Astrocyte of the cerebellum (primary cell): ENCODE measurements at regions not wholly inside any gene's neighbourhood (a gene's known extent, or its start where the extent isn't known, plus 50 kb on each side); places are given as distances from the start of the nearest gene placed in this dataset.

ENCODE experiments used
- DNase-seq: peaks from one replicate; pipeline ENCODE4 v3.0.0-alpha.2; 2011; ENCODE audit warnings: low read depth
- H3K4me3 ChIP-seq: 2 replicates; pipeline ENCODE4 v1.5.1; 2011; ENCODE audit warnings: mild to moderate bottlenecking, low read depth, low read length, moderate library complexity
- CTCF ChIP-seq: IDR thresholded peaks from 2 replicates; pipeline ENCODE4 v1.5.1; 2012; ENCODE audit warnings: low read length, low read depth, moderate library complexity, mild to moderate bottlenecking; ENCODE audit errors: missing control alignments
- in situ Hi-C: cut with HindIII; loops from 2 replicates; pipeline ENCODE4 v1.10.0; 2017; ENCODE audit warnings: low sequenced_read_pairs

- no peak for TF ChIP-seq CTCF
- in situ Hi-C loops = no loop called here
- H3K4me3 ChIP-seq = no peak overlapping the region
- DNase-seq = no peak
Measured at GRCh38 chr3:30288830-30289229, 317.6 kb upstream of the TGFBR2 start.

GRCh38 chr3:30289324-30289723 is 317.1 kb upstream of the TGFBR2 start:
- in situ Hi-C loops = no loop called here
- no peak for TF ChIP-seq CTCF
- DNase-seq = no peak
- no peak overlapping the region for H3K4me3 ChIP-seq

- no peak overlapping the region for H3K4me3 ChIP-seq
- in situ Hi-C loops = no loop called here
- no peak for TF ChIP-seq CTCF
- DNase-seq = peak; percentile 19
Measured at GRCh38 chr3:30289766-30290165, 316.6 kb upstream of the TGFBR2 start.

- H3K4me3 ChIP-seq = no peak overlapping the region
- no peak for DNase-seq
Measured at GRCh38 chr3:30290479-30290878, 315.9 kb upstream of the TGFBR2 start.

GRCh38 chr3:30292192-30292893 is 314.1 kb upstream of the TGFBR2 start:
- in situ Hi-C loops = no loop called here
- no peak overlapping the region for H3K4me3 ChIP-seq
- DNase-seq = no peak
- no peak for TF ChIP-seq CTCF

More at GRCh38 chr3:30290479-30290878, 315.9 kb upstream of the TGFBR2 start:
- TF ChIP-seq CTCF = no peak
- in situ Hi-C loops = no loop called here

- no peak for DNase-seq
- no peak for TF ChIP-seq CTCF
- in situ Hi-C loops = no loop called here
- no peak overlapping the region for H3K4me3 ChIP-seq
Measured at GRCh38 chr3:30293621-30294240, 312.7 kb upstream of the TGFBR2 start.
